ACC112 (cell line): ENCODE measurements at regions not wholly inside any gene's neighbourhood (a gene's known extent, or its start where the extent isn't known, plus 50 kb on each side); places are given as distances from the start of the nearest gene placed in this dataset.

Experiments
- H2AFZ ChIP-seq: fragments of 200-600 bp; sonication (generic); one replicate; pipeline ENCODE4 v1.6.0; 2017; ENCODE audit warnings: antibody characterized with exemption, low read length; ENCODE audit not compliant: unreplicated experiment
- H3K27ac ChIP-seq: fragments of 200-600 bp; sonication (generic); 2 replicates; pipeline ENCODE4 v1.5.1; 2014; ENCODE audit warnings: low read depth, mild to moderate bottlenecking, antibody characterized with exemption, low read length, moderate library complexity
- H3K27me3 ChIP-seq: fragments of 200-600 bp; sonication (generic); 2 replicates; pipeline ENCODE4 v1.6.1; 2014; ENCODE audit warnings: mild to moderate bottlenecking, antibody characterized with exemption, low read length, moderate library complexity, mixed read lengths; ENCODE audit not compliant: insufficient read depth
- H3K36me3 ChIP-seq: fragments of 200-600 bp; sonication (generic); 2 replicates; pipeline ENCODE4 v1.6.1; 2016; ENCODE audit warnings: mild to moderate bottlenecking, antibody characterized with exemption, low read length, moderate library complexity, mixed read lengths; ENCODE audit not compliant: insufficient read depth
- H3K4me1 ChIP-seq: fragments of 200-600 bp; sonication (generic); one replicate; pipeline ENCODE4 v1.6.1; 2016; ENCODE audit warnings: low read length, mixed read lengths; ENCODE audit not compliant: insufficient read depth, unreplicated experiment, control insufficient read depth
- H3K4me3 ChIP-seq: fragments of 200-600 bp; sonication (generic); 2 replicates; pipeline ENCODE4 v1.5.1; 2014; ENCODE audit warnings: mild to moderate bottlenecking, low read depth, low read length
- H3K79me2 ChIP-seq: fragments of 200-600 bp; sonication (generic); one replicate; pipeline ENCODE4 v1.6.0; 2016; ENCODE audit warnings: low read length; ENCODE audit not compliant: control insufficient read depth, unreplicated experiment, insufficient read depth

DNA sequence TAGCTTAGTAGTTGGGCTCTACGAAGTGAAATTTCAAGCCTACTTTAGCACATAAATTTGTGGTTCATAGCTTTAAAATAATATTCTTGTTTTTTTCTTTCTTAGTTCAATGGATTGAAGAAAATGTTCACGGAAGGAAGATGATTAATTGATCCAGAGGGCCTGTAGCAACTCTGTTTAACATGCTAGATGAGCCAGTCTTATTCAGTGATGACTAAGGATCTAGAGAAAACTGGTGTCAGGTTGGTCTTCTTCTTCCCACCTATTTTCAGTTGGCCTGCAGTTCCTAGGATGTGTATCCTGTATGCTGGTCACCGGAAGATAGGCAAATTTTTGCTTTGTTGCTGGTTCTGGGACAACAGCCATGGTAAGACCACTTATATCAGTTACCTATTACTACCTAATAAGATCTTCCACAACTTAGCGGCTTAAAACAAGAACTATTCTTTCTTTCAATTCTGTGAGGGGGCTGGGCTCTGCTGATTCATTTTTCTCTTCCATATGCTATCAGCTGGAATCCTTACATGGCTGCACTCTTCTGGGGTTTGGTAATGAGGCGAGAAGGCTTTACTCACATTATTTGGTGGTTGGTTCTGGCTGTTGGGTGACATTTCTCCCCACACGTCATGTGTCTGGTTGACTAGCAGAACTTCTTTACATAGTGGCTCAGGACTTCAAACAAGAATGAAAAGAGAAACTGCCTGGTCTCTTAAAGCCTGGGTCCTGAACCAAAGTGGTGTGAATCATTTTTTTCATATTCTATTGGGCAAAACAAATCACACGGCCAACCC is 182.7 kb upstream of the ACTBL2 start:
- H2AFZ ChIP-seq: no peak overlapping the region

GRCh38 chr5:57664700-57665099 is 182.1 kb upstream of the ACTBL2 start:
- H3K36me3 ChIP-seq: no peaks in the 10 kb centered on the region
- H2AFZ ChIP-seq: no peak overlapping the region
- H3K4me1 ChIP-seq: peaks cover 6% of the 10 kb centered on the region
- H3K27me3 ChIP-seq: no peaks in the 10 kb centered on the region
- H3K27ac ChIP-seq: no peak overlapping the region
- no peak overlapping the region for H3K4me3 ChIP-seq
- H3K79me2 ChIP-seq: no peaks in the 10 kb centered on the region

More for the DNA sequence above, 182.7 kb upstream of the ACTBL2 start:
- H3K4me1 ChIP-seq: peaks cover 6% of the 10 kb centered on the region
- H3K36me3 ChIP-seq: no peaks in the 10 kb centered on the region
- no peaks in the 10 kb centered on the region for H3K27me3 ChIP-seq
- H3K4me3 ChIP-seq: no peak overlapping the region
- no peak overlapping the region for H3K27ac ChIP-seq
- H3K79me2 ChIP-seq: no peaks in the 10 kb centered on the region

DNA sequence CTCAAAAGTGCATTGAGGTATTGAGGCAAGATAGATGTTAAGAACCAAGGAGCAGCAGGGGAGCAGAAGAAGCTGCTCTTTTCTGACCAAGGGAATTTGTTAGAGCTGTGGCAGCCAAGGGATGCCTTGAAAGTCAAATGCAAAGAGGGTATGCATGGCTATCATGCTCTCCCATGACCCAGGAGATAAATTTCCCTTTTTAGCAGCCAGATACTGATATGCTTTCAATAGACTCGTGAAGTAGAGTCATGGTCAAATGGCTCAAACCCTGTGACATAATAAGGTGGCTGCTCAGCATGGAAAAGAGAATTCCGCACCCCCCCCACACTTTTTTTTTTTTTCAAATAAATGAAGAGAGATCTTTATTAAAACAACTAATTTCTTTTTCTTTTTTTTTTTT is 180.9 kb upstream of the ACTBL2 start:
- Histone ChIP-seq H2AFZ (no peak overlapping the region), H3K27ac (no peak overlapping the region), H3K36me3 (no peaks in the 10 kb centered on the region), H3K4me1 (peaks cover 6% of the 10 kb centered on the region), H3K4me3 (no peak overlapping the region), H3K79me2 (no peaks in the 10 kb centered on the region), H3K27me3 (no peaks in the 10 kb centered on the region)

DNA sequence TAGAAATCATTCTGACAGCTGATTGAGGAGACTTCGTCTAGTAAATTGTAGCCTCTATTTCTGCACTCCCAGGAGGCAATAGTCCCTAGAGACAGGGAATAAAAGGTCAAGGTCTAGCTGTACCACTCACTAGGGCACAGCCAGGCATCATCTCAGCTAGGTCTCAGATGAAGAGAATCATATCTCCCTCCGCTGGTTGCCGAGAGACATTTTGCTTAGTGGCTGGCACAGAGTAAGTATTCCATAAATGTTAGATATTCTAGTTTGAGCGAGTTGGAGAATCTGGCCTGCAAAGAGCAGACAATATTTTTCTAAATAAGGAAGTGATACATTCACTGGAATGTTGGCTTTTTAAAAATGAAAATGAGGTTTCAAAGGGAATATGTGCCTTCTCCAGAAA is 180.4 kb upstream of the ACTBL2 start:
- Histone ChIP-seq H2AFZ (no peak overlapping the region), H3K4me3 (no peak overlapping the region), H3K27me3 (no peaks in the 10 kb centered on the region), H3K36me3 (no peaks in the 10 kb centered on the region), H3K4me1 (peaks cover 6% of the 10 kb centered on the region), H3K27ac (no peak overlapping the region), H3K79me2 (no peaks in the 10 kb centered on the region)

GRCh38 chr5:57659886-57660285 is 177.3 kb upstream of the ACTBL2 start:
- Histone ChIP-seq H3K36me3 (no peaks in the 10 kb centered on the region), H3K4me3 (no peak overlapping the region), H3K79me2 (no peaks in the 10 kb centered on the region), H2AFZ (no peak overlapping the region), H3K4me1 (peaks cover 6% of the 10 kb centered on the region), H3K27ac (no peak overlapping the region), H3K27me3 (no peaks in the 10 kb centered on the region)

GRCh38 chr5:57658018-57658417 is 175.4 kb upstream of the ACTBL2 start:
- H3K27me3 ChIP-seq: no peaks in the 10 kb centered on the region
- peaks cover 3% of the 10 kb centered on the region for H3K4me1 ChIP-seq
- H2AFZ ChIP-seq: no peak overlapping the region
- no peaks in the 10 kb centered on the region for H3K79me2 ChIP-seq
- H3K27ac ChIP-seq: no peak overlapping the region
- H3K36me3 ChIP-seq: no peaks in the 10 kb centered on the region
- no peak overlapping the region for H3K4me3 ChIP-seq

DNA sequence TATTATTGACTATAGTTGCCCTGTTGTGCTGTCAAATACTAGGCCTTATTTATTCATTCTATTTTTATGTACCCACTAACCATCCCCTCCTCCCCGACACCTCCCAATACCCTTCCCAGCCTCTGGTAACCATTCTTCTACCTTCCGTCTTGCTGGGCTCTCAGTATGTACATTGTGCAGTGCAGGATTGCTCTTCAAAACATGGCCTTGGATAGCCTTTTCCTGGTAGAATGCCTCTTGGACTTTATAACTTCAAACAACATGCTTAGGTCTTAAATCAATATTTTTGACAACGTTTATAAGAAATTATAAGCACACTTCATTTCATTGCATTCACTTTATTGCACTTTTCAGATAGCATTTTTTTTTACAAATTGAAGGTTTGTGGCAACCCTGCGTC is 172.6 kb upstream of the ACTBL2 start:
- Histone ChIP-seq H3K4me1 (no peaks in the 10 kb centered on the region), H3K36me3 (no peaks in the 10 kb centered on the region), H3K79me2 (no peaks in the 10 kb centered on the region), H2AFZ (no peak overlapping the region), H3K4me3 (no peak overlapping the region), H3K27me3 (no peaks in the 10 kb centered on the region), H3K27ac (no peak overlapping the region)

- no peaks in the 10 kb centered on the region for H3K27me3 ChIP-seq
- no peak overlapping the region for H3K27ac ChIP-seq
- no peak overlapping the region for H3K4me3 ChIP-seq
- no peaks in the 10 kb centered on the region for H3K4me1 ChIP-seq
- H3K36me3 ChIP-seq: no peaks in the 10 kb centered on the region
- no peak overlapping the region for H2AFZ ChIP-seq
- no peaks in the 10 kb centered on the region for H3K79me2 ChIP-seq
Observed at GRCh38 chr5:57653636-57654290, 171.2 kb upstream of the ACTBL2 start.

DNA sequence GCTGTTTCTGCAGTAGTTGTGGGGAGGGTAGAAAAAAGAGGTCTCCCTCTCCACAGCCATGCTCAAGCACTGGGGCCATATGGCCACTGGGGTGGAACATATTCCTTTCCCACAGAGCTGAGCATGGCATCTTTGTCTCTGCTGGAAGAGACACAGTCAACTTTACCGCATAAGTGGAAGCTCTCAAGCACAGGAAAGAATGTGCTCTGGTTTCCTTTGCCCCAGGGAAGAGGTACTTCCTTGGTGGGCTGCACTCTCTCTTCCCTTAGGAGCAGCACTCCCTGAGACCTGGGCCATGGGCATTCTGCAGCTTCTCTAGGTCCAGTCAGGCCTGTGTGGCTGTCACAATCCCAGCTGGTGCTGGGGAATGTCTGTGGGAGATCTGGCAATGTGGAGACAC is 168.5 kb upstream of the ACTBL2 start:
- Histone ChIP-seq H3K36me3 (no peaks in the 10 kb centered on the region), H2AFZ (no peak overlapping the region), H3K4me3 (no peak overlapping the region)

GRCh38 chr5:57650360-57651069 is 167.9 kb upstream of the ACTBL2 start:
- H2AFZ ChIP-seq: no peak overlapping the region
- no peak overlapping the region for H3K27ac ChIP-seq

More for the DNA sequence above, 168.5 kb upstream of the ACTBL2 start:
- Histone ChIP-seq H3K27ac (no peak overlapping the region), H3K27me3 (no peaks in the 10 kb centered on the region), H3K79me2 (no peaks in the 10 kb centered on the region), H3K4me1 (no peaks in the 10 kb centered on the region)

More at GRCh38 chr5:57650360-57651069, 167.9 kb upstream of the ACTBL2 start:
- Histone ChIP-seq H3K79me2 (no peaks in the 10 kb centered on the region), H3K4me3 (no peak overlapping the region), H3K27me3 (no peaks in the 10 kb centered on the region), H3K4me1 (no peaks in the 10 kb centered on the region), H3K36me3 (no peaks in the 10 kb centered on the region)
